ENCODE measurements at regions not wholly inside any gene's neighbourhood (a gene's known extent, or its start where the extent isn't known, plus 50 kb on each side); places are given as distances from the start of the nearest gene placed in this dataset.
A peak's percentile ranks its signal among the peaks of the same experiment; 100 is the strongest.

DNA sequence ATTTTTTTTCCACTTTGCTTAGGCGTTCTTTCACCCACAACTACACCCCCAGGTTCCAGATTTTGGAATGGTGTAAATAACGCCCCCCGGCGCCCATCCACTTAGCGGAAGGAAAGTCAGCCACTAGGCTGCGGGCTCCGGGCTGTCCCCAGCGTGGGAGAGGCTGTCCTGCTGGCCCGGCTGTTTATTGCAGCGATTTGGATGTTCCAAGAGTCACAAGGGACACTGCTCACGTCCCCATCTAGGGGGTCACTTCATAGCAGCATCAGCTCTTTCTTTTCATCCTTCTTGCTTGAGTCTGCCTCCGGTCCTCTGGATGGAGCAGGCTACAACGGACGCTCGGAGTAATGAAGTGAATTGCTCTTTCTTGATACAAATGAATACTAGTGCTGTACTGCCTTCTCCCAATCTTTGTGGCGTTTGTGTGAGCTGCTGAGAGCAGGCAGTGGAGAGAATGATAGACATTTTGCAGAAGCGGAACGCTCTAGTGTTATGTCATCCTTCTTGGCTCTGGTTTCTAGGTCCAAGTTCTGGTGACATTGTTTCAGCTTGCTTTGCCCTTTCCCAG lies 50.7 kb upstream of the PAIP2B start:
- DNase-seq, result peak; percentile 42

DNA sequence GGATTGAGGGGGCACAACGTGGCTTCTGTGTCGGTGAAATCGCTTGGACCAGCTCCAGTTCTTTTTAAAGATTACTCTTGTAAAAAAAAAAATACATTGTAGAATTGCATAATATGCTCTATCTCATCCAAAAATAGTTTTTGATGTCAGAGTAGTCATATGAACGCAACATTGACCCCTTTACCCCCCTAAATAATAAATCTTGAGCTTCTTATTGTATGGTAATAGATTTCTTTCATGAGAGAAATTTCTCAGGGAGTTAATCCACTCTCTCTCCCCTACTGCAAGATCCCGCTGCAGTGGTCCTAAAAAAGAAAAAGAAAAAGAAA lies 50.2 kb upstream of the PAIP2B start:
- no peak for DNase-seq

DNA sequence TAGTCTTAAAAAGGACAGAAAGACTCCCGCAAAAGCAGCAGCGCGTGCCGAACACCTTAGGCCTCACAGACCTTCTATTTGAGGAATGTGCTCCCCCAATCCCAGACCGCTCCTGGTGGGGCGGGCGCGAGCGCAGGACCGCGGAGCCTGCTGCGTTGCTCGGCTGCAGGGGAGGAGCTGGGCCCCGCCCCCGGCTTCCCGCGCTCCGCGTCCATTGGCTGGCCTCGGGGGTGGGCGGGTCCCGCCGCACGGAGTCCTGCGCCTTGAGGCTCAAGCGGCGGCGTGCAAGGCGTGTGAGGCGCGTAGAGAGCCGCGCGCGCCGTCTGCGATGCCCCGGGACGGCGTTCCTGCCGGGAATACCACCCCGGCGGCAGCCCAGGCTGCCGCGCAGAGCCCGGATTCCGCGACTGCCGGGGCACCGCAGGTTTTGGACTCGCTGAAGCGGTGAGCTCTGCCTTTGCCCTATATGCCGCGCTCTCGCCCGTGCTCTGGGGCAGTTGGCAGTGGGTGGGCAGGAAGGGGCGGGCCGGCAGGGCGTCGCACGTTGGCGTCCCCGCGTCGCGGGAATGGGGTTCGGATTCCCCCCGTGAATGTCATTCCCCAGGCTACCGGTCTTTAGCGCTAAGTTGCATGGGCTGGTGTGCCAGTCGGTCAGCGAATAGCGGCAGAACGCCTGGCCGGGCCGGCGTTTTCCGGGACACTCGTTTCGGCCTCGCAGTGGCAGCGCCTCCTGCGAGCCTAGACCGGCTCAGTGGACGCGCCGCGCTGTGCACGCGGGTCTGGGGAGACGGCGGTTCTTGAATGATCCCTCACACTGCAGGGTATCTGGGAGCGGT lies 49.6 kb upstream of the PAIP2B start:
- peak; percentile 67 for DNase-seq

All from DMS 273 treated with DMSO at 0.1 percent for 48 hours (cell line).